ENCODE measurements at regions not wholly inside any gene's neighbourhood (a gene's known extent, or its start where the extent isn't known, plus 50 kb on each side); places are given as distances from the start of the nearest gene placed in this dataset.

DNA sequence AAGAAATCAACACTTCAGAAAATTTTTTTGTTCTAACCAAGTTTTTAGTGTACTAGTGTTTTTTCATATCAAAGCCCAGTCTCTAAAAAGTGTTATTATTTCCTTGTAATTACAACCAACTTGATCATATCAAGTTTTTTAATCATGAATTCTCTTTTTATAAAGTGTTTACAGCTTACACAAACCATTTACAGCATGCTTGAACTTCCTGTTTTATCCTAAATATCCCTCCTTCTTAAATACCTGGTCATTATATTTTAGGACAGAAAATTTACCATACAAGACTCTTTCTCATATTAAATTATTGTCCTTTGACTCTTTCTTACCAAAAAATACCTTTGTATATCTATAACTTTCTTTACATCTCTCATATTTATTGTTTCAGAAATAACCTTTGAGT, 89.4 kb upstream of the NPY2R start:
- no peaks in the 10 kb centered on the region for H4K20me1 ChIP-seq (ENCODE audit: insufficient read depth)
- H3K27me3 ChIP-seq (replicated peaks; ENCODE audit: insufficient read depth), result no peaks in the 10 kb centered on the region
- H3K36me3 ChIP-seq (ENCODE audit: low read depth), result no peaks in the 10 kb centered on the region
- H3K4me2 ChIP-seq (ENCODE audit: unreplicated experiment), result no peak overlapping the region
- no peak overlapping the region for H3K4me3 ChIP-seq
- no peak overlapping the region for H3K27ac ChIP-seq
- H3K9me3 ChIP-seq (ENCODE audit: low read depth), result no peaks in the 10 kb centered on the region
- no peak for TF ChIP-seq EZH2 (IDR thresholded peaks at IDR 0.05; ENCODE audit: insufficient read depth, poor library complexity, severe bottlenecking)
- no peak for TF ChIP-seq EZH2phosphoT487 (IDR thresholded peaks at IDR 0.05; ENCODE audit: insufficient read depth, low read depth)
- in situ Hi-C loops (cut with MboI), result no loop called here
- no peaks in the 10 kb centered on the region for H3F3A ChIP-seq (ENCODE audit: insufficient read depth)
- DNase-seq, result no peak
- H3K9ac ChIP-seq, result no peak overlapping the region
- no peaks in the 10 kb centered on the region for H3K4me1 ChIP-seq (ENCODE audit: insufficient read depth)
- H2AFZ ChIP-seq, result no peak overlapping the region
- no peaks in the 10 kb centered on the region for H3K9me2 ChIP-seq (ENCODE audit: insufficient read depth)
- no peaks in the 10 kb centered on the region for H3K79me2 ChIP-seq (ENCODE audit: insufficient read depth)

DNA sequence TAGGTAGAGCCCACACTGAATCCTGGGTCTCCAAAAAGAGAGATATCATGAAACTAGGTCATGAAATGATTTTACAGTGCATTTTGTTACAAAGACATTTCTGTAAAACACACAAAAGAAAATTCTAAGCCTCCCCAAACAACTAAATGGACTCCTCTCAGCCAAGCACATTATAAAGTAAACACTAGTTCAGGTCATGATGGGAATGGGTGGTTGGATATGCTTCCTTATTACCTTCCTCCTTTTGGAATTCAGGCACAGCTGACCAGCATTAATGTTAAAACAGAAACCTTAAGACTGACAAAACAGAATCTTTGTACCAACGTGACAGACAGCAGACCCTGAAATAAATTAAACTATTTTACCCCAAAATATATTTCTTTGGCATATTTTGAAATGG, 87.9 kb upstream of the NPY2R start:
- no peak overlapping the region for H2AFZ ChIP-seq
- H3K79me2 ChIP-seq (ENCODE audit: insufficient read depth), result no peaks in the 10 kb centered on the region
- H3K9ac ChIP-seq, result no peak overlapping the region
- no peaks in the 10 kb centered on the region for H3K27me3 ChIP-seq (replicated peaks; ENCODE audit: insufficient read depth)
- in situ Hi-C loops (cut with MboI), result no loop called here
- no peak overlapping the region for H3K4me2 ChIP-seq (ENCODE audit: unreplicated experiment)
- no peaks in the 10 kb centered on the region for H3K4me1 ChIP-seq (ENCODE audit: insufficient read depth)
- H3F3A ChIP-seq (ENCODE audit: insufficient read depth), result no peaks in the 10 kb centered on the region
- no peaks in the 10 kb centered on the region for H3K9me2 ChIP-seq (ENCODE audit: insufficient read depth)
- no peak overlapping the region for H3K4me3 ChIP-seq
- H3K27ac ChIP-seq, result no peak overlapping the region
- WGBS, 2 experiments (ENCODE audit: low coverage in 1 of 2, low lambda C conversion rate in 2 of 2, missing lambda C conversion rate in 2 of 2), result 3 to 13% methylated on average over 1 of the region's 1 CpG
- TF ChIP-seq EZH2 (IDR thresholded peaks at IDR 0.05; ENCODE audit: insufficient read depth, poor library complexity, severe bottlenecking), result no peak
- DNase-seq, result no peak
- no peaks in the 10 kb centered on the region for H4K20me1 ChIP-seq (ENCODE audit: insufficient read depth)
- no peaks in the 10 kb centered on the region for H3K36me3 ChIP-seq (ENCODE audit: low read depth)
- no peaks in the 10 kb centered on the region for H3K9me3 ChIP-seq (ENCODE audit: low read depth)

DNA sequence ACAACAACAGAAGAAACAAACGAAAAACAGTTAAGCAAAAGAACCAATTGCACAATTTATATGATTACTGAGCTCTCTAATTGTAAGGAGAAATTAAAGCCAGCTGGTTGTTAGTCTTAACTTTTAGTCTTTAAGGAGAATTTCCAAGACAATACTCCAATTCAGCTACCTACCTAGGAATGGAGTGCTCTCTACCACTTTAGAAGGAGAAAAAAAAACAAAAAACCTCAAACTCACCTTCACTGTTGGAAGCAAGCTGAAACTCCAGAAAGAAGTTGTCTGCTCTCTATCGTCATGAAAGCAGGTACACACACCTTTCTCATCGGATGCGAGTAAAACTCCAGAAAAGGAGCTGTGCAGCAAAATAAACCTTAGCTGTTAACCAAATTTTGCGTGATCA, 86.1 kb upstream of the NPY2R start:
- Histone ChIP-seq H3K9me2 (ENCODE audit: insufficient read depth) (no peaks in the 10 kb centered on the region), H3K4me3 (no peak overlapping the region), H2AFZ (no peak overlapping the region), H4K20me1 (ENCODE audit: insufficient read depth) (no peaks in the 10 kb centered on the region), H3K4me1 (ENCODE audit: insufficient read depth) (no peaks in the 10 kb centered on the region), H3K36me3 (ENCODE audit: low read depth) (no peaks in the 10 kb centered on the region), H3K4me2 (ENCODE audit: unreplicated experiment) (no peak overlapping the region), H3F3A (ENCODE audit: insufficient read depth) (no peaks in the 10 kb centered on the region), H3K27ac (no peak overlapping the region), H3K27me3 (replicated peaks; ENCODE audit: insufficient read depth) (no peaks in the 10 kb centered on the region), H3K9ac (no peak overlapping the region), H3K79me2 (ENCODE audit: insufficient read depth) (no peaks in the 10 kb centered on the region), H3K9me3 (ENCODE audit: low read depth) (no peaks in the 10 kb centered on the region)
- 34 to 36% methylated on average over 5 of the region's 5 CpGs for WGBS, 2 experiments (ENCODE audit: low coverage in 1 of 2, low lambda C conversion rate in 2 of 2, missing lambda C conversion rate in 2 of 2)
- TF ChIP-seq EZH2phosphoT487 (IDR thresholded peaks at IDR 0.05; ENCODE audit: insufficient read depth, low read depth), result no peak
- no peak for TF ChIP-seq EZH2 (IDR thresholded peaks at IDR 0.05; ENCODE audit: insufficient read depth, poor library complexity, severe bottlenecking)
- in situ Hi-C loops (cut with MboI), result no loop called here
- no peak for DNase-seq

DNA sequence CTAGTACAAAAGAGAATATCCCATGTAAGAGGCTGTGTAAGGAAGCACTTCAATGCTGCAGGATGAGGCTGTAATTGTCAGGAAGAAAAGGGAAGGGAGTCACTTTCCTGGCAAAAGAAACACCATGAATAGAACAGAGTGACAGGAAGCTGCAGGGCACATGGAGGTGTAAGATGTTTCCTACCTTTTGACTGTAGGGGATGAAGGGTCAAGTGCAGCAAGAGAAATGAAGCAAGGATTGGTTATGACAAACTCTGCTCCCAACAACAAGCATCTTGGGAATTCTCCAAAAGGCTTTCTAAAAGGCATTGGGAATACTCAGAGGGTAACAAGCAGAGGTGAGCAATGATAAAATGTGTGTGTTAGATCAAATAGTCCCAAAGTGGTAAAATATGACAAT, 74.3 kb upstream of the NPY2R start:
- Histone ChIP-seq H3F3A (ENCODE audit: insufficient read depth) (no peaks in the 10 kb centered on the region), H3K9me2 (ENCODE audit: insufficient read depth) (no peaks in the 10 kb centered on the region)

DNA sequence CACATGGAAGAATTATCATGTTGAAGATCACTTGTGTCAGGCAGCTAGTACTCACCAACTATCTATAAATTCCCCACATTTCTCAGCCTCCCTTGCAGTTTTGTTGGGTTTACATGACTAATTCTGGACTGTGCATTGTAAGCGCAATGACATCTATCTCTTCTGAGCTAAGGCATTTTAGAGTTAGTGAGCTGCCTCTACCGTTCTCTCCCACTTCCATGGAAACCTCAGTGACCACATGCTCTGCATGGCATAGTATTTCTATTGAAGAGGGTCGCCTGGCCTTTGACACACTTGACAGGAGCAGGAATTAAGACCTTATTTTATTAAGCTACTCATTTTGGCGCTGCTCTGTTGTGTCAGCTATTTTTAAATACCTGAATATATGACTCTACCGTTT, 67.5 kb upstream of the NPY2R start:
- H3K4me3 ChIP-seq, result no peak overlapping the region
- H3K79me2 ChIP-seq (ENCODE audit: insufficient read depth), result no peaks in the 10 kb centered on the region
- H3K9me2 ChIP-seq (ENCODE audit: insufficient read depth), result no peaks in the 10 kb centered on the region
- H3K4me1 ChIP-seq (ENCODE audit: insufficient read depth), result no peaks in the 10 kb centered on the region
- H3K36me3 ChIP-seq (ENCODE audit: low read depth), result no peaks in the 10 kb centered on the region
- no peak overlapping the region for H3K27ac ChIP-seq
- in situ Hi-C loops (cut with MboI), result no loop called here
- H2AFZ ChIP-seq, result no peak overlapping the region
- no peak overlapping the region for H3K9ac ChIP-seq
- H3K27me3 ChIP-seq (replicated peaks; ENCODE audit: insufficient read depth), result no peaks in the 10 kb centered on the region
- no peaks in the 10 kb centered on the region for H4K20me1 ChIP-seq (ENCODE audit: insufficient read depth)
- DNase-seq, result no peak
- H3F3A ChIP-seq (ENCODE audit: insufficient read depth), result no peaks in the 10 kb centered on the region
- 23% methylated on average over 5 of the region's 5 CpGs for WGBS, 2 experiments (ENCODE audit: low coverage in 1 of 2, low lambda C conversion rate in 2 of 2, missing lambda C conversion rate in 2 of 2)
- no peak overlapping the region for H3K4me2 ChIP-seq (ENCODE audit: unreplicated experiment)
- no peak for TF ChIP-seq EZH2 (IDR thresholded peaks at IDR 0.05; ENCODE audit: insufficient read depth, poor library complexity, severe bottlenecking)
- no peak for TF ChIP-seq EZH2phosphoT487 (IDR thresholded peaks at IDR 0.05; ENCODE audit: insufficient read depth, low read depth)
- no peaks in the 10 kb centered on the region for H3K9me3 ChIP-seq (ENCODE audit: low read depth)

More for the DNA sequence above, 74.3 kb upstream of the NPY2R start:
- Histone ChIP-seq H3K4me1 (ENCODE audit: insufficient read depth) (no peaks in the 10 kb centered on the region), H2AFZ (no peak overlapping the region), H3K27me3 (replicated peaks; ENCODE audit: insufficient read depth) (no peaks in the 10 kb centered on the region), H3K9me3 (ENCODE audit: low read depth) (no peaks in the 10 kb centered on the region), H3K9ac (no peak overlapping the region), H3K4me3 (no peak overlapping the region), H4K20me1 (ENCODE audit: insufficient read depth) (no peaks in the 10 kb centered on the region), H3K79me2 (ENCODE audit: insufficient read depth) (no peaks in the 10 kb centered on the region), H3K36me3 (ENCODE audit: low read depth) (no peaks in the 10 kb centered on the region), H3K4me2 (ENCODE audit: unreplicated experiment) (no peak overlapping the region), H3K27ac (no peak overlapping the region)
- in situ Hi-C loops (cut with MboI), result no loop called here
- DNase-seq, result no peak
- TF ChIP-seq EZH2phosphoT487 (IDR thresholded peaks at IDR 0.05; ENCODE audit: insufficient read depth, low read depth) (no peak), EZH2 (IDR thresholded peaks at IDR 0.05; ENCODE audit: insufficient read depth, poor library complexity, severe bottlenecking) (no peak)
